ENCODE measurements at regions not wholly inside any gene's neighbourhood (a gene's known extent, or its start where the extent isn't known, plus 50 kb on each side); places are given as distances from the start of the nearest gene placed in this dataset.

GRCh38 chr6:110049696-110050439 is 71.8 kb downstream of the GPR6 start:
- Histone ChIP-seq H2AFZ (ENCODE audit: low read depth, low read length) (no peak overlapping the region), H3K4me3 (ENCODE audit: insufficient read depth in 1 of 2, low read depth in 1 of 2, low read length in 2 of 2) (no peak overlapping the region), H2BK12ac (ENCODE audit: low read length in 2 of 2) (no peak overlapping the region), H3K4me2 (ENCODE audit: low read length, poor library complexity, severe bottlenecking) (no peak overlapping the region), H3K27ac (ENCODE audit: low read length, poor library complexity, severe bottlenecking) (no peak overlapping the region), H4K91ac (ENCODE audit: low read length) (no peak overlapping the region), H3K4ac (ENCODE audit: low read depth in 1 of 2, low read length in 2 of 2) (no peak overlapping the region), H3K18ac (ENCODE audit: low read depth in 1 of 2, low read length in 2 of 2) (no peak overlapping the region), H4K8ac (ENCODE audit: low read length) (no peak overlapping the region), H2BK5ac (ENCODE audit: low read depth, low read length, poor library complexity, severe bottlenecking) (no peak overlapping the region), H3K9ac (ENCODE audit: low read length) (no peak overlapping the region), H2BK15ac (ENCODE audit: low read depth, poor library complexity, severe bottlenecking) (no peak overlapping the region), H3K79me1 (replicated peaks; ENCODE audit: low read length, poor library complexity, severe bottlenecking) (no peaks in the 10 kb centered on the region), H3K23ac (ENCODE audit: low read length in 2 of 2) (no peak overlapping the region), H2BK120ac (ENCODE audit: low read depth, low read length) (no peak overlapping the region), H3K36me3 (ENCODE audit: control insufficient read depth in 1 of 2, insufficient read depth in 2 of 2, low read depth in 1 of 2, low read length in 2 of 2) (no peaks in the 10 kb centered on the region), H3K14ac (ENCODE audit: low read length in 2 of 2) (no peak overlapping the region), H3K27me3 (ENCODE audit: control insufficient read depth in 1 of 2, insufficient read depth in 1 of 2, low read length in 2 of 2) (peaks cover 14 to 31% of the 10 kb centered on the region in 2 experiments), H3K9me3 (ENCODE audit: control insufficient read depth, low read length) (peaks cover 5% of the 10 kb centered on the region), H2AK5ac (ENCODE audit: low read length, severe bottlenecking) (no peak overlapping the region), H3K4me1 (ENCODE audit: control insufficient read depth, insufficient read depth, low read depth, low read length) (no peaks in the 10 kb centered on the region)
- WGBS, result 85% methylated on average over 11 of the region's 11 CpGs
- DNase-seq, result no peak
